Prostate gland (tissue), 2 donors: ENCODE measurements at regions not wholly inside any gene's neighbourhood (a gene's known extent, or its start where the extent isn't known, plus 50 kb on each side); places are given as distances from the start of the nearest gene placed in this dataset.

Source experiments
- CTCF ChIP-seq, 4 experiments: fragments of 200-600 bp in 2 of 4; fragments of 450-650 bp in 2 of 4; sonication (generic) in 2 of 4; IDR thresholded peaks; 1 replicate in 3 of 4; 2 replicates in 1 of 4; pipeline ENCODE4 v1.5.1; 2016 to 2019; ENCODE audit warnings: antibody characterized with exemption in 4 of 4, mild to moderate bottlenecking in 2 of 4, moderate library complexity in 2 of 4
- POLR2A ChIP-seq: fragments of 450-650 bp; IDR thresholded peaks from one replicate; pipeline ENCODE4 v1.6.1; 2016; ENCODE audit warnings: antibody characterized with exemption, mild to moderate bottlenecking

- TF ChIP-seq POLR2A (no peak), CTCF (IDR thresholded peaks at IDR 0.05) (no peak)
Measured at GRCh38 chr1:88204111-88204510, 480.0 kb upstream of the PKN2 start.
